Peyer's patch (tissue), 4 donors: ENCODE measurements at regions not wholly inside any gene's neighbourhood (a gene's known extent, or its start where the extent isn't known, plus 50 kb on each side); places are given as distances from the start of the nearest gene placed in this dataset.
A peak's percentile ranks its signal among the peaks of the same experiment; 100 is the strongest.

Source experiments
- DNase-seq, 3 donors: peaks; one replicate each; pipeline ENCODE4 v3.0.0-alpha.2; 2017 to 2019
- H3K27ac ChIP-seq, 4 donors: fragments of 200-600 bp; sonication (generic); one replicate each; pipeline ENCODE4 v1.5.1; 2016 to 2019
- H3K27me3 ChIP-seq, 2 donors: fragments of 200-600 bp; sonication (generic); one replicate each; pipeline ENCODE4 v1.5.1; 2019
- H3K36me3 ChIP-seq, 3 donors: fragments of 200-600 bp; sonication (generic); one replicate each; pipeline ENCODE4 v1.5.1; 2016 to 2019
- H3K4me1 ChIP-seq, 4 donors: fragments of 200-600 bp; sonication (generic); one replicate each; pipeline ENCODE4 v1.5.1; 2016 to 2019
- H3K4me3 ChIP-seq, 4 donors: fragments of 200-600 bp; sonication (generic); 1 replicate in 3 of 4; 2 replicates in 1 of 4; pipeline ENCODE4 v1.5.1; 2016 to 2019; ENCODE audit warnings: mild to moderate bottlenecking in 1 of 4
- H3K9me3 ChIP-seq, 4 donors: fragments of 200-600 bp; sonication (generic); one replicate each; pipeline ENCODE4 v1.5.1; 2016 to 2019; ENCODE audit warnings: mild to moderate bottlenecking in 1 of 4
- CTCF ChIP-seq, 6 experiments: fragments of 450-650 bp in 4 of 6; fragments of 200-600 bp in 2 of 6; sonication (generic) in 1 of 6; IDR thresholded peaks; one replicate each; pipeline ENCODE4 v1.5.1; 2017 to 2019; ENCODE audit warnings: antibody characterized with exemption in 6 of 6, mild to moderate bottlenecking in 3 of 6, moderate library complexity in 1 of 6
- POLR2A ChIP-seq, 2 donors: fragments of 450-650 bp; IDR thresholded peaks; one replicate each; pipeline ENCODE4 v1.5.1; 2017; ENCODE audit warnings: antibody characterized with exemption in 2 of 2, mild to moderate bottlenecking in 2 of 2, moderate library complexity in 2 of 2

DNA sequence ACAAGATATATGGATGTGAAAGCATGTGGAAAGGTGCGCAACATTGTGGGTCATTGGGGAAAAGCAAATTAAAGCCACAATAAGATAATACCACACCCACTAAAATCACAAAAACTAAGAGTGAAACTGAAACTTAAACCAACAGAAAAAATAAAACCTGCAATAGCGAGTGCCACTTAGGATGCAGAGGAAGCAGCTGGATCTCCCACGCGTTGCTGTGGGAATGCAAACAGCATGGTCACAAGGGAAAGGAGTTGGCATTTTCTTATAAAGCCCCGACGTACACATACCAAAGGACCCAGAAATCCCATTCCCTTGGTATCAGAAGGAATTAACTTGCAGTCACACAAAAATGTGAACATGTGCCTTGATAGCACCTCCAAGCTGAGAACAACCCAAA is 712.0 kb downstream of the TBC1D22A start:
- Histone ChIP-seq H3K9me3 (no peaks in the 10 kb centered on the region), H3K4me1 (no peaks in the 10 kb centered on the region), H3K36me3 (no peaks in the 10 kb centered on the region), H3K4me3 (no peak overlapping the region), H3K27me3 (no peaks in the 10 kb centered on the region), H3K27ac (peak overlapping the region in 1 of 4 donors; percentile 16)
- TF ChIP-seq CTCF (IDR thresholded peaks at IDR 0.05) = no peak
- TF ChIP-seq POLR2A (IDR thresholded peaks at IDR 0.05) = no peak
- no peak for DNase-seq

GRCh38 chr22:47472636-47473035 is 710.2 kb downstream of the TBC1D22A start:
- no peak overlapping the region for H3K27ac ChIP-seq
- H3K9me3 ChIP-seq = no peaks in the 10 kb centered on the region
- no peaks in the 10 kb centered on the region for H3K27me3 ChIP-seq
- H3K4me1 ChIP-seq = no peaks in the 10 kb centered on the region
- DNase-seq = no peak
- TF ChIP-seq POLR2A (IDR thresholded peaks at IDR 0.05) (no peak), CTCF (IDR thresholded peaks at IDR 0.05) (no peak)
- no peak overlapping the region for H3K4me3 ChIP-seq
- no peaks in the 10 kb centered on the region for H3K36me3 ChIP-seq

GRCh38 chr22:47471406-47471805 is 709.0 kb downstream of the TBC1D22A start:
- Histone ChIP-seq H3K4me1 (no peaks in the 10 kb centered on the region), H3K27ac (no peak overlapping the region), H3K27me3 (no peaks in the 10 kb centered on the region), H3K9me3 (no peaks in the 10 kb centered on the region), H3K36me3 (no peaks in the 10 kb centered on the region), H3K4me3 (no peak overlapping the region)
- DNase-seq = no peak
- no peak for TF ChIP-seq CTCF (IDR thresholded peaks at IDR 0.05)
- no peak for TF ChIP-seq POLR2A (IDR thresholded peaks at IDR 0.05)

- H3K4me3 ChIP-seq = no peak overlapping the region
- H3K4me1 ChIP-seq = no peaks in the 10 kb centered on the region
- TF ChIP-seq POLR2A (IDR thresholded peaks at IDR 0.05) (no peak), CTCF (IDR thresholded peaks at IDR 0.05) (no peak)
- H3K9me3 ChIP-seq = no peaks in the 10 kb centered on the region
- no peak for DNase-seq
- H3K27me3 ChIP-seq = no peaks in the 10 kb centered on the region
- no peaks in the 10 kb centered on the region for H3K36me3 ChIP-seq
- no peak overlapping the region for H3K27ac ChIP-seq
Measured at GRCh38 chr22:47465809-47466208, 703.4 kb downstream of the TBC1D22A start.

- Histone ChIP-seq H3K4me3 (no peak overlapping the region), H3K27me3 (no peaks in the 10 kb centered on the region), H3K27ac (no peak overlapping the region), H3K4me1 (no peaks in the 10 kb centered on the region), H3K9me3 (no peaks in the 10 kb centered on the region), H3K36me3 (no peaks in the 10 kb centered on the region)
- DNase-seq = no peak
- TF ChIP-seq POLR2A (IDR thresholded peaks at IDR 0.05) = no peak
- no peak for TF ChIP-seq CTCF (IDR thresholded peaks at IDR 0.05)
Measured at GRCh38 chr22:47465222-47465621, 702.8 kb downstream of the TBC1D22A start.

- DNase-seq = no peak
- H3K36me3 ChIP-seq = no peaks in the 10 kb centered on the region
- no peak overlapping the region for H3K4me3 ChIP-seq
- no peak overlapping the region for H3K27ac ChIP-seq
- TF ChIP-seq CTCF (IDR thresholded peaks at IDR 0.05) (no peak), POLR2A (IDR thresholded peaks at IDR 0.05) (no peak)
- H3K27me3 ChIP-seq = no peaks in the 10 kb centered on the region
- H3K4me1 ChIP-seq = no peaks in the 10 kb centered on the region
- H3K9me3 ChIP-seq = no peaks in the 10 kb centered on the region
Measured at GRCh38 chr22:47463220-47463619, 700.8 kb downstream of the TBC1D22A start.
